Heart left ventricle (tissue), 13 donors: ENCODE measurements at regions not wholly inside any gene's neighbourhood (a gene's known extent, or its start where the extent isn't known, plus 50 kb on each side); places are given as distances from the start of the nearest gene placed in this dataset.

ENCODE experiments used
- CTCF ChIP-seq, 12 donors: fragments of 200-600 bp; sonication (generic) in 4 of 12; IDR thresholded peaks; one replicate each; pipeline versions ENCODE4 v1.5.0 to v1.8.0; 2018 to 2022; ENCODE audit warnings: antibody characterized with exemption in 12 of 12, mild to moderate bottlenecking in 5 of 12
- POLR2A ChIP-seq, 2 donors: fragments of 450-650 bp; IDR thresholded peaks; one replicate each; pipeline ENCODE4 v1.6.1; 2017; ENCODE audit warnings: antibody characterized with exemption in 2 of 2, mild to moderate bottlenecking in 2 of 2, moderate library complexity in 2 of 2
- donor health status: ischemic (EF 13 %, LVEDD 7.1; RV severe dilation, severe dysfunction).
- donor health status: DM: no; HTN: yes; CAD: no.
- donor health status: DM: no; HTN: no; CAD: no.
- donor health status: ischemic (EF 25% LVEDD 6.9; RV normal size, moderate dysfunction).
- donor health status: ischemic (EF 25% LVEDD 5.7; RV mildly dilated, moderate dysfunction).
- donor health status: ischemic (EF 35%, LVEDD 5.7; RV mildly dilated, moderate dysfunction).
- donor health status: nonischemic (EF 11% LVEDD 7.7; RV severe dilation, severe dysfunction).
- donor health status: DM: yes; HTN: yes; CAD: no.
- donor health status: PGD.
- donor health status: ischemic (EF 29% LVEDD 5.4; RV normal size, mild dysfunction).
- donor health status: nonischemic (EF 23%, LVEDD 6.1; RV moderate dilation, normal function).

DNA sequence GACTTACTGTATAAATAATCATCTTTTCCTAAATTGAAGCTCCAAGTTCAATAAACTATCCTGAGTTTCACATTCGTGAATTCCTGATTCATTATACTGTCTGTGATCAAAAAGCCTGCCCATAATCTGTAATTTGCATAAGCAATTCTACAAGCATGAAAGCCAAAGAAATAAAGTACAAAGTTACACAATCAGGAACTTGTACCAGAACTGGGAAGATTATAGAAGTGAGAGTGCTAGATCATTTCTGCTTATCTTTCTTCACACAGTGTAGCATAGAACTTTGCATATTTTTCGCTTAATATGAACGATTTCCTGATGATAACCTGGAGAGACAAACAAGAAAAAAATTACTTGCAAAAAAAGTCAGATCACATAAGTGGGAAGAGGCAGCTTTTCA, 308.2 kb downstream of the C12orf50 start:
- TF ChIP-seq CTCF (IDR thresholded peaks at IDR 0.05) (no peak), POLR2A (IDR thresholded peaks at IDR 0.05) (no peak)
